HL-60 (cell line): ENCODE measurements at regions not wholly inside any gene's neighbourhood (a gene's known extent, or its start where the extent isn't known, plus 50 kb on each side); places are given as distances from the start of the nearest gene placed in this dataset.

Experiments used
- DNase-seq, 2 experiments: peaks; one replicate each; pipeline ENCODE4 v3.0.0-alpha.2; 2010 to 2020; ENCODE audit warnings: low read depth in 1 of 2, low spot score in 1 of 2
- H3K27ac ChIP-seq: fragments of 250-450 bp; sonication (Bioruptor Pico); replicated peaks from 2 replicates; pipeline ENCODE4 v1.5.1; 2020; ENCODE audit warnings: mild to moderate bottlenecking, moderate library complexity
- H3K27me3 ChIP-seq: fragments of 250-450 bp; sonication (Bioruptor Pico); 2 replicates; pipeline ENCODE4 v1.5.1; 2021; ENCODE audit warnings: mild to moderate bottlenecking, moderate library complexity; ENCODE audit not compliant: insufficient read depth, poor library complexity, severe bottlenecking
- H3K4me3 ChIP-seq: replicated peaks from 2 replicates; pipeline ENCODE4 v1.5.1; 2011; ENCODE audit warnings: mild to moderate bottlenecking, control low read depth, low read length; ENCODE audit not compliant: insufficient read depth
- CTCF ChIP-seq: IDR thresholded peaks from one replicate; pipeline ENCODE4 v1.5.1; 2011; ENCODE audit warnings: low read length, control low read depth, inconsistent platforms; ENCODE audit not compliant: insufficient read depth
- GABPA ChIP-seq: IDR thresholded peaks from 2 replicates; pipeline ENCODE4 v1.6.1; 2012; ENCODE audit warnings: low read depth
- POLR2AphosphoS5 ChIP-seq: IDR thresholded peaks from 2 replicates; pipeline ENCODE4 v1.6.1; 2012; ENCODE audit warnings: low read depth
- REST ChIP-seq: IDR thresholded peaks from 2 replicates; pipeline ENCODE4 v1.6.1; 2012; ENCODE audit warnings: low read depth; ENCODE audit not compliant: insufficient replicate concordance
- SPI1 ChIP-seq: IDR thresholded peaks from 2 replicates; pipeline ENCODE4 v1.6.1; 2012; ENCODE audit warnings: low read depth, mild to moderate bottlenecking, borderline replicate concordance

- Histone ChIP-seq H3K27ac (no peak overlapping the region), H3K27me3 (no peaks in the 10 kb centered on the region), H3K4me3 (no peak overlapping the region)
- TF ChIP-seq POLR2AphosphoS5 (no peak), GABPA (no peak), CTCF (no peak), SPI1 (no peak), REST (no peak)
- no peak for DNase-seq
These were observed 834.6 kb downstream of the JRKL start for GRCh38 chr11:97224396-97224795.

GRCh38 chr11:97225794-97226193 lies 836.0 kb downstream of the JRKL start:
- Histone ChIP-seq H3K27me3 (no peaks in the 10 kb centered on the region), H3K27ac (no peak overlapping the region), H3K4me3 (no peak overlapping the region)
- TF ChIP-seq CTCF (no peak), REST (no peak), POLR2AphosphoS5 (no peak), SPI1 (no peak), GABPA (no peak)
- DNase-seq = no peak

GRCh38 chr11:97229936-97230335 lies 840.1 kb downstream of the JRKL start:
- no peaks in the 10 kb centered on the region for H3K27me3 ChIP-seq
- TF ChIP-seq POLR2AphosphoS5 (no peak), SPI1 (no peak), CTCF (no peak), GABPA (no peak), REST (no peak)
- no peak overlapping the region for H3K27ac ChIP-seq
- H3K4me3 ChIP-seq = no peak overlapping the region
- no peak for DNase-seq
